GM12891 (cell line): ENCODE measurements at regions not wholly inside any gene's neighbourhood (a gene's known extent, or its start where the extent isn't known, plus 50 kb on each side); places are given as distances from the start of the nearest gene placed in this dataset.

ENCODE experiments used
- PAX5 ChIP-seq: IDR thresholded peaks from 2 replicates; pipeline ENCODE4 v1.6.1; 2011; ENCODE audit warnings: low read length, moderate library complexity, mild to moderate bottlenecking; ENCODE audit not compliant: insufficient read depth, severe bottlenecking
- POLR2A ChIP-seq: IDR thresholded peaks from 2 replicates; pipeline ENCODE4 v1.6.1; 2011; ENCODE audit warnings: low read depth, low read length, control low read depth
- POLR2AphosphoS5 ChIP-seq: IDR thresholded peaks from 2 replicates; pipeline ENCODE4 v1.6.1; 2011; ENCODE audit warnings: low read depth, low read length, control low read depth
- SPI1 ChIP-seq: IDR thresholded peaks from 2 replicates; pipeline ENCODE4 v1.6.1; 2011; ENCODE audit warnings: low read depth, low read length, control low read depth
- TAF1 ChIP-seq: IDR thresholded peaks from 2 replicates; pipeline ENCODE4 v1.6.1; 2011; ENCODE audit warnings: low read depth, low read length, control low read depth

- TF ChIP-seq POLR2A (no peak), POLR2AphosphoS5 (no peak), SPI1 (no peak), PAX5 (no peak), TAF1 (no peak)
These were observed 702.3 kb downstream of the TRIML1 start for GRCh38 chr4:188841523-188841922.
